Ramos (cell line): ENCODE measurements at regions not wholly inside any gene's neighbourhood (a gene's known extent, or its start where the extent isn't known, plus 50 kb on each side); places are given as distances from the start of the nearest gene placed in this dataset.
"Not testable (repeated sequence)": the region's sequence is repeated elsewhere in the genome, so short reads cannot be mapped to it uniquely, and the experiment has no call there.

ENCODE experiments used
- in situ Hi-C: fragments of 300-500 bp; cut with MboI; formaldehyde crosslinking; loops from one replicate; pipeline ENCODE4 v1.14.3; 2022; ENCODE audit warnings: low sequenced_read_pairs; ENCODE audit not compliant: unreplicated experiment

GRCh38 chr2:111596808-111597705 lies 286.9 kb downstream of the ANAPC1 start:
- in situ Hi-C loops = not testable (repeated sequence)

DNA sequence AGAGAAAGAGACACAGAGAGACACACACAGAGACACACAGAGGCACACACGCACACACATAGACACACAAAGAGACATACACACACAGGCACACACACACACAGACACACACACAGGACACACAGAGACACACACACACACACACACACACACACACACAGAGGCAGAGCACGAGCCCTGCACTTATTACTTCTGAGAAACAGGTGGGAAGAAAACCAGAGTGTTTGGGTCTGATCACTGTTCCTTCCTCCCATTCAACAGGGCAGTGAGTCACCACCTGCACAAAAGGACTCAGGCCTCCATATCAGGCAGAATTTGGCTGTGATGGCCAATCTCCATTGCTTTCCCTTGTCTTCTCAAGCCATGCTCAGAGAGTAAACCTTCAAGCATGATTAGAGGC lies 285.0 kb downstream of the ANAPC1 start:
- in situ Hi-C loops = not testable (repeated sequence)

- in situ Hi-C loops = not testable (repeated sequence)
Observed at GRCh38 chr2:111602259-111602658, 281.7 kb downstream of the ANAPC1 start.

DNA sequence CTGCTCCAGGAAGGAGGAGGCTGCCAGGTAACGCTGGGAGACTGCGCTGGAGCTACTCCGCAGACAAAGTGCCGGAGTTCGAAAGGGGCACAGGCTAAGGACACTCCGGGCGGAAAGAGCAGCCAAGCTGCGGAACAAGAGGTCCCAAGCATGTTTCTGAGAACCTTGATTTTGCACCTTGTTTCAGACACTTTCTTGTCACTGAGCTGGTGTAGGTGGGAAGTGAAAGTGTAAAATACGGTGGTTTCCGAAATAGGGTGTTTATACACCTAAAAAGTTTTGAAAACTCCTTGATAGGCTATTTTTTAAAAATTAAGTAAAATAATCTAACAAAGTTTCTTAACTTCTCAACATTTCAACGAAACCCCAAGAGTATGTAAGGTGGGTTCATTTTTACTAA lies 278.2 kb downstream of the ANAPC1 start:
- in situ Hi-C loops = not testable (repeated sequence)

DNA sequence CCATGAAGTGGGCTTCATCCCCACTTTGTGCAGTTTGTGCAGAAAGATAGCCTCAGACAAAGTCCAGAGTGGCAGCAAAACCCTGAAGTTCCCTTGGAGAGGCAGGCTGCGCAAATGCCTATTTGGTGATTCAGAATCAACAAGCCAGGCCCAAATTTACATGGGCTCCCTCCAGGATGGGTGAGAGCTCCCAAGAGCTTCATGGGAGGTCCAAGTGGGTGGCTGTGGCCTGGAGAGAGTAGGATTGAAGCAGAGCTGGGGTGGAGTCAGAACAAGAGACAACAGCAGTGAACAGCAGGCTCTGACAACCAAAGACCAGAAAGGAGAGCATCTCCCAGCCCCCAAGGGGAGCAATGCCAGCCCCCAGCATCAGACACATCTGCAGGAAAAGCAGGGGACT lies 277.4 kb downstream of the ANAPC1 start:
- in situ Hi-C loops = not testable (repeated sequence)

- in situ Hi-C loops = not testable (repeated sequence)
Observed at GRCh38 chr2:111609146-111609844, 274.7 kb downstream of the ANAPC1 start.

DNA sequence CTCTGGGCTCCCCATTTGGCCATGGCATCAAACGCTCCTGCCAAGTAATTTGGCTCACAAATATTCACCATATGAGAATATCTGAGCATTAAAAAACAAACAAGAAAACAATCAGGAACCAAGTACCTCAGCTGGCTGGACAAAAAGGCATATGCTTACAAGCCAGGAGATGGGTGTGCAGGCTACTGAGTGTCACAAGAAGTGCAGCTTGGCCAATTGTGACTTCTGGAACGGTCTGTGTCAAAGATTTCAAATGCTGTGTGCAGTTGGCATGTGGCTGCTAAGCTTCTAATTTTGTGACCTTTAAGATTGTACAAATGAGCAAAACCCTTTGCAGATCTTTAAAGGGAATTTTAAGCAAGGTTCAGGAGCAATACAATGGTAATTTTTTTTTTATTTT lies 274.0 kb downstream of the ANAPC1 start:
- in situ Hi-C loops = not testable (repeated sequence)

- in situ Hi-C loops = no loop called here
Observed at GRCh38 chr2:111616651-111617218, 267.3 kb downstream of the ANAPC1 start.

- in situ Hi-C loops = no loop called here
Observed at GRCh38 chr2:111617299-111618225, 266.4 kb downstream of the ANAPC1 start.

DNA sequence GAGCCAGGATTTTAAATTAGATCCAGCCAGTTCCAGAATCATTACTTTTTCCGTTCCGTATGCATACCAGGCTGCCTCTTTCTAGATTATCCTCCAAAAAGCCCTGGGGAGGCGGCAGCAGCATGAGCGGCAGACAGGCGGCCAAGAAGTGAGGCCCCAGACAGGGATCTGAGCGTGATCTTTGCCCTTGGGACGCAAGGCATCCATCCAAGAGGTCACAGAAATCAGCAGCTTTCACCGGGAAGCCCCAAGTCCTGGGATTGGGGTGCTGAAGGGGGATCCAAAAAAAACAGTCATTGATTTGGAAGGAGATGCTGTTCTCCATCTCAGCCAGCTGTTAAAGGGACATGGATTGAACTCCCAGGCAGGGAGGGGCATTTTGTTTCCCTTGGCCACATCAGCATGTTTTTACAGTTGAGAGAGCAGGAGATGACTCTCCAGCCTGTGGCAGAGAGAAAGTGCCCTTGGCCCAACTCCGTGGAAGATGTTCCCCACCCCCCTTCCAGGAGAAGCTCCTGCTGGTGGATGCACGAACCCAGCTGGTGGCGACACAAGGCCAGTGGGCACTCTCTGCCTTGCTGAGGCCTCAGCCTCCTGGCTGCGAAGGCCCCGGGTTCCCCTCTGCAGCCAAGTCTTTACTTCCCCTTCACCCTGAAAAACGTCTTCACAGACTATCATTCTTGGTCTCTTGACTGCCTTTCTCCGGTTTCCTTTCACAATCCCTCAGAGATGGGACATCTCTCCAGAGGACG lies 265.6 kb downstream of the ANAPC1 start:
- in situ Hi-C loops = no loop called here

- in situ Hi-C loops = no loop called here
Observed at GRCh38 chr2:111618978-111619902, 264.8 kb downstream of the ANAPC1 start.

DNA sequence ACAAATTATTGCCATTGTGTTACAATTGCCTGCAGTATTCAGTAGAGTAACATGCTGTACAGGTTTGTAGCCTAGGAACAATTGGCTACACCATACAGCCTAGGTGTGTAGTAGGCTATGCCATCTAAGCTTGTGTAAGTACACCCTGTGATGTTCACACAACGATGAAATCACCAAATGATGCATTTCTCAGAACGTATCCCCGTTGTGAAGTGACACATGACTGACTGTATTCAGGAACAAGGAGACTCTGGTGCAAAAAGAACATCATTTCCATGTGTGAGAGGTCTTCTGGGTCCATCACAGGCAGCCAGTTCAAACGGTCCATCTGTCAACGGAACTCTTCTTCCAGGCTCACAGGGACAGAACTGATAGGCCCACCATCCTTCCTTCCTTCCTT lies 263.7 kb downstream of the ANAPC1 start:
- in situ Hi-C loops = no loop called here

GRCh38 chr2:111622859-111623258 lies 261.1 kb downstream of the ANAPC1 start:
- in situ Hi-C loops = no loop called here

GRCh38 chr2:111623380-111623779 lies 260.6 kb downstream of the ANAPC1 start:
- in situ Hi-C loops = no loop called here

- in situ Hi-C loops = no loop called here
Observed at GRCh38 chr2:111624411-111625156, 259.4 kb downstream of the ANAPC1 start.

GRCh38 chr2:111625157-111625537 lies 258.8 kb downstream of the ANAPC1 start:
- in situ Hi-C loops = not testable (repeated sequence)

- in situ Hi-C loops = no loop called here
Observed at GRCh38 chr2:111626037-111626864, 257.7 kb downstream of the ANAPC1 start.
